ENCODE measurements at regions not wholly inside any gene's neighbourhood (a gene's known extent, or its start where the extent isn't known, plus 50 kb on each side); places are given as distances from the start of the nearest gene placed in this dataset.

GRCh38 chr4:123298801-123299200 lies 97.8 kb upstream of the SPRY1 start:
- DNase-seq (ENCODE audit: low spot score), result no peak
- intact Hi-C loops (cut with DNase I), result no loop called here

- intact Hi-C loops (cut with DNase I), result no loop called here
- DNase-seq (ENCODE audit: low spot score), result no peak
Observed at GRCh38 chr4:123299212-123299691, 97.3 kb upstream of the SPRY1 start.

GRCh38 chr4:123300222-123301039 lies 96.2 kb upstream of the SPRY1 start:
- no peak for DNase-seq (ENCODE audit: low spot score)
- intact Hi-C loops (cut with DNase I), result no loop called here

GRCh38 chr4:123301923-123302322 lies 94.7 kb upstream of the SPRY1 start:
- intact Hi-C loops (cut with DNase I), result no loop called here

GRCh38 chr4:123304151-123304964 lies 92.2 kb upstream of the SPRY1 start:
- intact Hi-C loops (cut with DNase I), result no loop called here
- no peak for DNase-seq (ENCODE audit: low spot score)

More at GRCh38 chr4:123301923-123302322, 94.7 kb upstream of the SPRY1 start:
- DNase-seq (ENCODE audit: low spot score), result no peak

- intact Hi-C loops (cut with DNase I), result no loop called here
- DNase-seq (ENCODE audit: low spot score), result no peak
Observed at GRCh38 chr4:123305736-123306135, 90.9 kb upstream of the SPRY1 start.

- intact Hi-C loops (cut with DNase I), result no loop called here
- DNase-seq (ENCODE audit: low spot score), result no peak
Observed at GRCh38 chr4:123306769-123307168, 89.8 kb upstream of the SPRY1 start.

- intact Hi-C loops (cut with DNase I), result no loop called here
- DNase-seq (ENCODE audit: low spot score), result no peak
Observed at GRCh38 chr4:123308667-123309066, 87.9 kb upstream of the SPRY1 start.

- intact Hi-C loops (cut with DNase I), result no loop called here
Observed at GRCh38 chr4:123312116-123312515, 84.5 kb upstream of the SPRY1 start.

GRCh38 chr4:123312951-123313592 lies 83.5 kb upstream of the SPRY1 start:
- intact Hi-C loops (cut with DNase I), result no loop called here
- no peak for DNase-seq (ENCODE audit: low spot score)

More at GRCh38 chr4:123312116-123312515, 84.5 kb upstream of the SPRY1 start:
- DNase-seq (ENCODE audit: low spot score), result no peak

GRCh38 chr4:123315617-123316016 lies 81.0 kb upstream of the SPRY1 start:
- intact Hi-C loops (cut with DNase I), result no loop called here
- no peak for DNase-seq (ENCODE audit: low spot score)

GRCh38 chr4:123317211-123317610 lies 79.4 kb upstream of the SPRY1 start:
- intact Hi-C loops (cut with DNase I), result no loop called here

GRCh38 chr4:123319639-123320038 lies 77.0 kb upstream of the SPRY1 start:
- intact Hi-C loops (cut with DNase I), result no loop called here
- DNase-seq (ENCODE audit: low spot score), result no peak

More at GRCh38 chr4:123317211-123317610, 79.4 kb upstream of the SPRY1 start:
- DNase-seq (ENCODE audit: low spot score), result no peak

GRCh38 chr4:123323998-123324397 lies 72.6 kb upstream of the SPRY1 start:
- DNase-seq (ENCODE audit: low spot score), result no peak
- intact Hi-C loops (cut with DNase I), result no loop called here

- intact Hi-C loops (cut with DNase I), result no loop called here
- no peak for DNase-seq (ENCODE audit: low spot score)
Observed at GRCh38 chr4:123325241-123325681, 71.3 kb upstream of the SPRY1 start.

GRCh38 chr4:123327346-123327745 lies 69.2 kb upstream of the SPRY1 start:
- DNase-seq (ENCODE audit: low spot score), result no peak
- intact Hi-C loops (cut with DNase I), result no loop called here

- intact Hi-C loops (cut with DNase I), result no loop called here
- no peak for DNase-seq (ENCODE audit: low spot score)
Observed at GRCh38 chr4:123327846-123328429, 68.7 kb upstream of the SPRY1 start.

GRCh38 chr4:123338715-123339114 lies 57.9 kb upstream of the SPRY1 start:
- no peak for DNase-seq (ENCODE audit: low spot score)
- intact Hi-C loops (cut with DNase I), result no loop called here

- DNase-seq (ENCODE audit: low spot score), result no peak
- intact Hi-C loops (cut with DNase I), result loop anchor here (5.0 kb wide), 2 partner anchors 58 to 92 kb away; partner anchors contain the start of gene SPRY1
Observed at GRCh38 chr4:123339507-123340380, 56.9 kb upstream of the SPRY1 start.
